K562 (cell line): ENCODE measurements at regions not wholly inside any gene's neighbourhood (a gene's known extent, or its start where the extent isn't known, plus 50 kb on each side); places are given as distances from the start of the nearest gene placed in this dataset.

Experiments used
- CEBPB ChIP-seq: fragments of 450-650 bp; IDR thresholded peaks from 2 replicates; pipeline ENCODE4 v1.6.1; 2016; ENCODE audit warnings: missing genetic modification characterization, missing compliant biosample characterization
- IRF9 ChIP-seq: fragments of 450-650 bp; IDR thresholded peaks from 2 replicates; pipeline ENCODE4 v1.6.1; 2016; ENCODE audit warnings: missing biosample characterization, missing genetic modification characterization
- LEF1 ChIP-seq: fragments of 450-650 bp; IDR thresholded peaks from 2 replicates; pipeline ENCODE4 v1.6.1; 2016; ENCODE audit warnings: mild to moderate bottlenecking
- SREBF2 ChIP-seq: sonication (generic); formaldehyde crosslinking; IDR thresholded peaks from 2 replicates; pipeline ENCODE4 v1.4.0; 2020; ENCODE audit warnings: mild to moderate bottlenecking, missing genetic modification reagents
- VEZF1 ChIP-seq: fragments of 200-800 bp; sonication (Bioruptor generic); IDR thresholded peaks from 2 replicates; pipeline ENCODE4 v1.6.1; 2017; ENCODE audit warnings: missing genetic modification characterization, missing compliant biosample characterization

- TF ChIP-seq VEZF1 (CRISPR knock-in tag) (no peak), LEF1 (no peak), CEBPB (tag) (no peak), SREBF2 (CRISPR knock-in tag) (no peak), IRF9 (tag) (no peak)
Observed at GRCh38 chr6:105791583-105792318, 294.4 kb upstream of the PRDM1 start.
